Forelimb muscle (tissue), 1 donor: ENCODE measurements at regions not wholly inside any gene's neighbourhood (a gene's known extent, or its start where the extent isn't known, plus 50 kb on each side); places are given as distances from the start of the nearest gene placed in this dataset.
A peak's percentile ranks its signal among the peaks of the same experiment; 100 is the strongest.
"Not testable (repeated sequence)": the region's sequence is repeated elsewhere in the genome, so short reads cannot be mapped to it uniquely, and the experiment has no call there.

Source experiments
- DNase-seq: peaks from one replicate; pipeline ENCODE4 v3.0.0-alpha.2; 2013; ENCODE audit warnings: low read depth

GRCh38 chr5:152607401-152608160 lies 202.5 kb upstream of the NMUR2 start:
- no peak for DNase-seq

- DNase-seq = no peak
Measured at GRCh38 chr5:152608458-152608857, 203.4 kb upstream of the NMUR2 start.

DNA sequence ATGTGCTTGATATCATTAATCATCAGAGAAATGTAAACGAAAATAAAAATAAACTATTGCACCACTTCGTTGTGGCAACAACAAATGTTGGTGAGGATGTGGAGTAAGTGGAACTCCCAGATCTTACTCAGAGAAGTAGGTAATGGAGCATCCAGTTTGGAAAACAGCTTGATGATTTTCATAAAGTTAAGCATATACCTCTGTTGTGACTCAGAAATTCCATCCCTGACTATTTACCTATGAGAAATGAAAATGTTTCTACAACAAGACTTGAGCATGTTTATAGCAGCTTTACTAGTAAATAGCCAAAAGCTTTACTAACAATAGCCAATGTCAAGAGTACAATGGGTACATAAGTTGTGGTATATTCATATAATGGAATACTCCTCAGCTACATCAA lies 214.7 kb upstream of the NMUR2 start:
- DNase-seq = no peak

GRCh38 chr5:152622628-152623027 lies 217.5 kb upstream of the NMUR2 start:
- no peak for DNase-seq

GRCh38 chr5:152623951-152624350 lies 218.9 kb upstream of the NMUR2 start:
- no peak for DNase-seq

DNA sequence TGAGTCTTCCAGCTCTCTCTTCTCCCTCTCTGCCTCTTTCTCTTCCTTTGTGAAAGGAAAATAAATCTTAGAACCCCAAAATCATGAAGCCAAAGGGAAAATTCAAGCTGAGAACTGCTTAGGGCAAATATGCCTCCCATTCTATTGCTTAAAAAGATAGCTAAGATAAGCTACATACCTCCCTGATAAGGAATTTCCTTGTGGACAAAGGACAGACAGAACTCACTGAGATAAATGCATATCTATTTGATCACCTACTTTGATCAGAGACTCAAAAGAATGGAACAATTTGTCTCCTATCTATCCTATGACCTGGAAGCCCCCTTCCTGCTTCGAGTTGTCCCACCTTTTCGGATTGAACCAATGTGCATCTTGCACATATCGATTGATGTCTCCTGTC lies 220.6 kb upstream of the NMUR2 start:
- DNase-seq = no peak

- DNase-seq = no peak
Measured at GRCh38 chr5:152631221-152631620, 226.1 kb upstream of the NMUR2 start.

GRCh38 chr5:152632360-152632759 lies 227.3 kb upstream of the NMUR2 start:
- DNase-seq = no peak

- no peak for DNase-seq
Measured at GRCh38 chr5:152634586-152634985, 229.5 kb upstream of the NMUR2 start.

DNA sequence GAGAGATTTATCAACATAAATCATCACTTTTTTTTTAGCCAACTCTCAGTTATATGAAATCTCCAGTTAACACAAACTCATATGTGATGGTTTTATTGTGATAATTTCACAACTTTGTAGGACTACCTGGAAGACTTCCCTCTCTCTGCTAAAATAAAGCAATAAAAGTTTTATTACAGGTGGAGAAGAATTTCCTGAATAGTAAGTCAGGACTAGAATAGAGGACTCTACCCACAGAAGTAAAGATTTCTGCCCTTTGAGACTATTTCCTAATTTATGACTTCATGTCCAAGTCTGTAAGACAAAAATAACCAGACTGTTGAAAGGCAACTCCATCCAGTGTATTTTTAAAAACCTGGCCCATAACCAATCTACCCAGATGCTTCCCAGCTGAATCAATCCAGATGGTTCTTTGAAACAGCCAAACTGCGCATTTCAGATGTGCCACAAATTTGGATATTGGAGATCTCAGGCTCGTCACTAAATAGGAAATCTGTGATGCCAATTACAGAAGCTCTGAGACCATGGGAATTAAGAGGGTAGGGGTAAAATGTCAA lies 234.0 kb upstream of the NMUR2 start:
- no peak for DNase-seq

- no peak for DNase-seq
Measured at GRCh38 chr5:152641970-152642805, 237.1 kb upstream of the NMUR2 start.

GRCh38 chr5:152642880-152643279 lies 237.8 kb upstream of the NMUR2 start:
- no peak for DNase-seq

- no peak for DNase-seq
Measured at GRCh38 chr5:152644029-152644728, 239.1 kb upstream of the NMUR2 start.

GRCh38 chr5:152649609-152650008 lies 244.5 kb upstream of the NMUR2 start:
- DNase-seq = no peak

- no peak for DNase-seq
Measured at GRCh38 chr5:152650413-152650812, 245.3 kb upstream of the NMUR2 start.

DNA sequence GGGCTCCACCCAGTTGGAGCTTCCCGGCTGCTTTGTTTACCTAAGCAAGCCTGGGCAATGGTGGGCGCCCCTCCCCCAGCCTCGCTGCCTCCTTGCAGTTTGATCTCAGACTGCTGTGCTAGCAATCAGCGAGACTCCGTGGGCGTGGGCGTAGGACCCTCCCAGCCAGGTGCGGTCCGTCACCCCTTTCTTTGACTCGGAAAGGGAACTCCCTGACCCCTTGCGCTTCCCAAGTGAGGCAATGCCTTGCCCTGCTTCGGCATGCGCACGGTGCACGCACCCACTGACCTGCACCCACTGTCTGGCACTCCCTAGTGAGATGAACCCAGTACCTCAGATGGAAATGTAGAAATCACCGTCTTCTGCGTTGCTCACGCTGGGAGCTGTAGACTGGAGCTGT lies 254.4 kb upstream of the NMUR2 start:
- not testable (repeated sequence) for DNase-seq

DNA sequence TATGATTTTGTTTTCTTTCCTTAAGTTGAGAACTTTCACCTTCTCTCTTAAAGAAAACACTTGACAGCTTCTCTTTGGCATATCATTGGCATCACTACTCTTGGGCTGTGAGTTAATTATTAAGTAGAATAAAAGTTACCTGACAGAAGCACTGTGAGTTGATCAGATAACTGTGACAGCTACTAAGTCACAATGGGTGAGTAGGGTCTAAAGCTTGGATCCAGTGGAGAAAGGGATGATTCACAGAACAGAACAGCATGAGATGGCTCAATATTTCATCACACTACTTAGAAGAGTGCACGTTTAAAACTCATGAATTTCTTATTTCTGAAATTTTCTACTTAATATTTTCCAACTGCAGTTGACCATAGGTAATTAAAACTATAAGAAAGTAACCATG lies 268.5 kb upstream of the NMUR2 start:
- no peak for DNase-seq

DNA sequence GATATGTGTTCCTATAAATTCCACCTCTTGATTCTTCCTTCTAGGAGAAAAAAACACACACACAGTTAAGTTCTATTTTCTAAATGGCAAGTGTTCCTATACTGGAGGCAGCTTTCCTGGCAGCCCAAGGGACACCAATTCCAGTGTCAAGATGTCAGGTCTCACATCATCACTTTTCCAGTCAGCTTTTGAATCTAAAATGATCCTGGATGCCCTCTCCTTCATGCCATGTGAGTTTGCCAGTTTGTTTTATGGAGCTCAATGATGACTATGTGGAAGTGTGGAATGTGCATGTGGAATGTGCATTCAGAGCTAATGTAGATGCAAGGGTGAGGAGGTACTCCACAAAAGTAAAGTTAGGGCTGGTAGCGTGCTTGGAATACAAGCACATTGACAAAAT lies 269.3 kb upstream of the NMUR2 start:
- DNase-seq = no peak

DNA sequence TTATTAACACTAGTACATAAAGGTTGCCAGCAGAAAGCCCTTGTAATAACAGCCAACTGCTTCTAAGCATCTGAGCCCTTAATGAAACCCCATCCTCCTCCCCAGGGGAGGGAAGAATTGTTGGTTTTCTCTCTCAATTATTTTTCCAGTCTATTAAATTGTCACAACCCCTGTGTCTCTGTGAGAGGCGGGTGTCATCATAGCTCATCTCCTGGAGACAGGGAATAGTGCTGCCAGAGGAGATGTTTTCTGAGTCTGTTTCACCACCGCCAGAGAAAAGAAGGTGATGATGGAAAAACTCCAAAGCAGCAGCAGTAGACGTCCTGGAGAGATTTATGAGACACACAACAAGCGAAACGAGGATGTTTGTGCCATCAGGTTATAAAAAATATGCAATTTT lies 271.1 kb upstream of the NMUR2 start:
- no peak for DNase-seq

DNA sequence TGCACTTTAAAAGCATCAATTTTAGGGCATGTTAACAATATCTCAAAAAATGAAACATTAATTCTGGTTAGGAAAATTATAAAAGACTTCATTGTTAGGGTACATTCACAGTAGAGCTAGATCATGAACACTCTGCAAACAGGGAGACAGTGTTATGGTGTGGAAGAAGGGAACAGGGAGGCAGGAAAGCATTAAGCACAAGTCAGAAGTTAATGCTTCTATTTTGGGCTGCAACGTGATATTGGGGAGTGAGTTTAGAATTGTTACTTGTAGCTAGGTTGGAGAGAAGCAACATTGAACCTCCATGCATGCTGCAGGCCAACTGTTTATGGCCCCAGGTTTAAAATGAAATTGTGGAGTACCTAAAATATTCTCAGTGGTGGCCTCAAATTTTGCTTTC lies 278.1 kb upstream of the NMUR2 start:
- DNase-seq = no peak

GRCh38 chr5:152686931-152687330 lies 281.9 kb upstream of the NMUR2 start:
- DNase-seq = no peak

DNA sequence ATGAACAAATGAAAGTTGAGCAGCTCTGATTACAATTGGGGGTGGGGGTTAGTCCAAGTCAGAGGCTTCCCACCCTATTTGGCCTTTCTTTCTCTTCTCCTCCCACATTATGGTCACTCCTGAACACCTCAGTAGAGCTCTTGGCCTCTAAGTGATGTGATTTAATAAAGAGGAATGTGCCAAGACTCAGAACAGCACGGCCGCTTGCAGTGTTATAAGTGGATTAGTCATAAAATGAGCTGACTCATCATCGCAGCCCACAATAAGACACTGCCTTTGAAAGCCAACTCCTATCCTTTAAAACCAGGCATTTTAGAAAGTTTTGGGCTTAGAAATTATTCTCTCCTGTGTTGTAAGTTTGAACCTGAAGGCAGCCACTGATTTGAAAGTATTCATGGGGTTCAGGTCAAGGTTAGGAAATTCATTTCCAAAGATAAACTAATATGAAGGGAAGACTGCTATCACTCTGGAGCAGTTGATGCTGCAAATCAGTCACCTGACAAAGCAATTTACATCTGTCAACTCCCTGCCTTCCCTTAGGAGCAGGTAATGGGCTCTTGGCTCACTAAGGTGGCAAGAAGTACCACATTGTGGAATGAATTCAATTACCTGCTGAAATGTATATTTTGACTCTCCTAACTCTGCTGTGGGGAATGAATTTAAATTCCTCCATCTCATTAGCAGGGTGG lies 283.6 kb upstream of the NMUR2 start:
- DNase-seq = peak; percentile 5
